ENCODE measurements at regions not wholly inside any gene's neighbourhood (a gene's known extent, or its start where the extent isn't known, plus 50 kb on each side); places are given as distances from the start of the nearest gene placed in this dataset.
A peak's percentile ranks its signal among the peaks of the same experiment; 100 is the strongest.

GRCh38 chr20:39277185-39277584, 315.0 kb downstream of the DHX35 start:
- DNase-seq (ENCODE audit: low read depth in 3 of 3), result no peak

GRCh38 chr20:39270837-39271604, 308.9 kb downstream of the DHX35 start:
- no peak for DNase-seq (ENCODE audit: low read depth in 3 of 3)

GRCh38 chr20:39269493-39270217, 307.5 kb downstream of the DHX35 start:
- DNase-seq (ENCODE audit: low read depth in 3 of 3), result no peak

- DNase-seq (ENCODE audit: low read depth in 3 of 3), result peak in 1 of 3 experiments; percentile 10
Observed at GRCh38 chr20:39268981-39269461, 306.9 kb downstream of the DHX35 start.

GRCh38 chr20:39268491-39268951, 306.4 kb downstream of the DHX35 start:
- no peak for DNase-seq (ENCODE audit: low read depth in 3 of 3)

- DNase-seq (ENCODE audit: low read depth in 3 of 3), result no peak
Observed at GRCh38 chr20:39266989-39267388, 304.8 kb downstream of the DHX35 start.

- no peak for DNase-seq (ENCODE audit: low read depth in 3 of 3)
Observed at GRCh38 chr20:39264506-39265172, 302.5 kb downstream of the DHX35 start.

- no peak for DNase-seq (ENCODE audit: low read depth in 3 of 3)
Observed at GRCh38 chr20:39263076-39263475, 300.9 kb downstream of the DHX35 start.

GRCh38 chr20:39259808-39260207, 297.7 kb downstream of the DHX35 start:
- no peak for DNase-seq (ENCODE audit: low read depth in 3 of 3)

GRCh38 chr20:39259010-39259803, 297.1 kb downstream of the DHX35 start:
- no peak for DNase-seq (ENCODE audit: low read depth in 3 of 3)

- DNase-seq (ENCODE audit: low read depth in 3 of 3), result no peak
Observed at GRCh38 chr20:39258253-39258652, 296.1 kb downstream of the DHX35 start.

GRCh38 chr20:39253051-39253755, 291.1 kb downstream of the DHX35 start:
- DNase-seq (ENCODE audit: low read depth in 3 of 3), result no peak

GRCh38 chr20:39252035-39252434, 289.9 kb downstream of the DHX35 start:
- no peak for DNase-seq (ENCODE audit: low read depth in 3 of 3)

- no peak for DNase-seq (ENCODE audit: low read depth in 3 of 3)
Observed at GRCh38 chr20:39249798-39250197, 287.7 kb downstream of the DHX35 start.

- no peak for DNase-seq (ENCODE audit: low read depth in 3 of 3)
Observed at GRCh38 chr20:39248862-39249485, 286.8 kb downstream of the DHX35 start.

- DNase-seq (ENCODE audit: low read depth in 3 of 3), result no peak
Observed at GRCh38 chr20:39248171-39248861, 286.2 kb downstream of the DHX35 start.

- no peak for DNase-seq (ENCODE audit: low read depth in 3 of 3)
Observed at GRCh38 chr20:39246436-39246835, 284.3 kb downstream of the DHX35 start.

- no peak for DNase-seq (ENCODE audit: low read depth in 3 of 3)
Observed at GRCh38 chr20:39245685-39246311, 283.7 kb downstream of the DHX35 start.

GRCh38 chr20:39243962-39244361, 281.8 kb downstream of the DHX35 start:
- DNase-seq (ENCODE audit: low read depth in 3 of 3), result no peak

All from stimulated activated CD4-positive, alpha-beta T cell treated with anti-CD3 and anti-CD28 coated beads, TNF-alpha, amount 100 ng/mL, for 4 hours (primary cell).